ENCODE measurements at regions not wholly inside any gene's neighbourhood (a gene's known extent, or its start where the extent isn't known, plus 50 kb on each side); places are given as distances from the start of the nearest gene placed in this dataset.

- TF ChIP-seq, protein P1, sequence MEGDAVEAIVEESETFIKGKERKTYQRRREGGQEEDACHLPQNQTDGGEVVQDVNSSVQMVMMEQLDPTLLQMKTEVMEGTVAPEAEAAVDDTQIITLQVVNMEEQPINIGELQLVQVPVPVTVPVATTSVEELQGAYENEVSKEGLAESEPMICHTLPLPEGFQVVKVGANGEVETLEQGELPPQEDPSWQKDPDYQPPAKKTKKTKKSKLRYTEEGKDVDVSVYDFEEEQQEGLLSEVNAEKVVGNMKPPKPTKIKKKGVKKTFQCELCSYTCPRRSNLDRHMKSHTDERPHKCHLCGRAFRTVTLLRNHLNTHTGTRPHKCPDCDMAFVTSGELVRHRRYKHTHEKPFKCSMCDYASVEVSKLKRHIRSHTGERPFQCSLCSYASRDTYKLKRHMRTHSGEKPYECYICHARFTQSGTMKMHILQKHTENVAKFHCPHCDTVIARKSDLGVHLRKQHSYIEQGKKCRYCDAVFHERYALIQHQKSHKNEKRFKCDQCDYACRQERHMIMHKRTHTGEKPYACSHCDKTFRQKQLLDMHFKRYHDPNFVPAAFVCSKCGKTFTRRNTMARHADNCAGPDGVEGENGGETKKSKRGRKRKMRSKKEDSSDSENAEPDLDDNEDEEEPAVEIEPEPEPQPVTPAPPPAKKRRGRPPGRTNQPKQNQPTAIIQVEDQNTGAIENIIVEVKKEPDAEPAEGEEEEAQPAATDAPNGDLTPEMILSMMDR (IDR thresholded peaks at IDR 0.05; ENCODE audit: insufficient read depth in 1 of 2, low read depth in 1 of 2, low read length in 1 of 2, severe bottlenecking in 1 of 2, unreplicated experiment in 1 of 2), result no peak
- Histone ChIP-seq H3K9me3 (no peaks in the 10 kb centered on the region; the same call in 1 of the 2 replicates), H3K36me3 (ENCODE audit: control insufficient read depth, insufficient read depth, low read length) (no peaks in the 10 kb centered on the region), H3K4me3 (ENCODE audit: low read depth, low read length) (no peak overlapping the region), H3K4me1 (no peaks in the 10 kb centered on the region), H3K27me3 (replicated peaks; ENCODE audit: control insufficient read depth, insufficient read depth, low read length) (peaks cover 2% of the 10 kb centered on the region; the same call in 1 of the 2 replicates)
- ChIA-PET CTCF (no interaction called here), POLR2A (no interaction called here)
- DNase-seq, result peak in 1 of 2 experiments; percentile 38
- H3K36me3 Mint-ChIP-seq (ENCODE audit: insufficient read depth, unreplicated experiment), result no peaks in the 10 kb centered on the region
- no peaks in the 10 kb centered on the region for H3K4me1 Mint-ChIP-seq (ENCODE audit: low read depth, unreplicated experiment)
- BruUV-seq (replicated peaks), result no TSS peak
- H3K27ac Mint-ChIP-seq (ENCODE audit: unreplicated experiment), result no peak overlapping the region
- peaks cover 14% of the 10 kb centered on the region for H3K27me3 Mint-ChIP-seq (ENCODE audit: insufficient read depth, unreplicated experiment)
- H3K9me3 Mint-ChIP-seq (ENCODE audit: unreplicated experiment), result peaks cover 10% of the 10 kb centered on the region
- H3K4me3 Mint-ChIP-seq (ENCODE audit: unreplicated experiment), result no peak overlapping the region
- intact Hi-C loops (cut with micrococcal nuclease; ENCODE audit: unreplicated experiment), result no loop called here
Observed at GRCh38 chr20:58019027-58019849, 209.2 kb downstream of the ANKRD60 start.

- Mint-ChIP-seq H3K4me1 (ENCODE audit: low read depth, unreplicated experiment) (no peaks in the 10 kb centered on the region), H3K9me3 (ENCODE audit: unreplicated experiment) (peaks cover 10% of the 10 kb centered on the region), H3K36me3 (ENCODE audit: insufficient read depth, unreplicated experiment) (no peaks in the 10 kb centered on the region), H3K27me3 (ENCODE audit: insufficient read depth, unreplicated experiment) (peaks cover 14% of the 10 kb centered on the region), H3K4me3 (ENCODE audit: unreplicated experiment) (no peak overlapping the region), H3K27ac (ENCODE audit: unreplicated experiment) (no peak overlapping the region)
- H3K4me3 ChIP-seq (ENCODE audit: low read depth, low read length), result no peak overlapping the region
- H3K27me3 ChIP-seq (replicated peaks; ENCODE audit: control insufficient read depth, insufficient read depth, low read length), result peaks cover 2% of the 10 kb centered on the region; the same call in 1 of the 2 replicates
- ChIA-PET POLR2A (no interaction called here), CTCF (no interaction called here)
- peak in 1 of 2 experiments; percentile 32 for DNase-seq
- no peaks in the 10 kb centered on the region for H3K4me1 ChIP-seq
- H3K36me3 ChIP-seq (ENCODE audit: control insufficient read depth, insufficient read depth, low read length), result no peaks in the 10 kb centered on the region
- BruUV-seq (replicated peaks), result no TSS peak
- H3K9me3 ChIP-seq, result no peaks in the 10 kb centered on the region; the same call in 1 of the 2 replicates
- TF ChIP-seq, protein P1 (IDR thresholded peaks at IDR 0.05; ENCODE audit: insufficient read depth in 1 of 2, low read depth in 1 of 2, low read length in 1 of 2, severe bottlenecking in 1 of 2, unreplicated experiment in 1 of 2), result no peak
- intact Hi-C loops (cut with micrococcal nuclease; ENCODE audit: unreplicated experiment), result no loop called here
Observed at GRCh38 chr20:58018590-58018989, 209.9 kb downstream of the ANKRD60 start.

DNA sequence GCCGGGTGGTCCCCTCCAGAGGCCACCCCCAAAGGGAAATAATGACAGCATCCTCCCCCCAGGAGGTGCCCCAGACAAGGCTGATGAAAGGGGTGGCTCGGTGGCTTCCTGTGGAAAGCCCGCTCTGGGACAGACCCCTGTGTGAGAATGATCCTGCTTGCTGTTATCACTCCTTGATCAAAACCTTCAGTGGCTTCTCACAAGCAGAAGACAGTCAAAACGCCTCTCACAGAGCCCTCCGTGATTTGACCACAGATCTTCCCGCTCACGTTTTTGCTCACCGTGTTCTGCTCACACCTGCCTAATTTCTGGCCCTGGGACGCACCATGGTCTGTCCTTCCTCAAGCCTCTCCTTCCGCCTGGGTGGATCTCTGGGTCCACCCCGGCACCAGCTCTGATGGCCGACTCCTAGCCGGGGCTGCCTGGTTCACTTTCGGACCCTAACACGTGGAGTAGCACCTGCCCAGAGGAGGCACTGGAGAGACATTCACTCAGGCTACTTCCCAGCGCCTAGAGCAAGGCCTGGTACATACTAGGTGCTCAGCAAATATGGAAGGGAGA, 210.4 kb downstream of the ANKRD60 start:
- H3K4me1 Mint-ChIP-seq (ENCODE audit: low read depth, unreplicated experiment), result no peaks in the 10 kb centered on the region
- H3K36me3 ChIP-seq (ENCODE audit: control insufficient read depth, insufficient read depth, low read length), result no peaks in the 10 kb centered on the region
- no peaks in the 10 kb centered on the region for H3K36me3 Mint-ChIP-seq (ENCODE audit: insufficient read depth, unreplicated experiment)
- H3K9me3 ChIP-seq, result no peaks in the 10 kb centered on the region; the same call in 1 of the 2 replicates
- intact Hi-C loops (cut with micrococcal nuclease; ENCODE audit: unreplicated experiment), result no loop called here
- peaks cover 10% of the 10 kb centered on the region for H3K9me3 Mint-ChIP-seq (ENCODE audit: unreplicated experiment)
- peak in 1 of 2 experiments; percentile 39 for DNase-seq
- TF ChIP-seq, protein P1 (IDR thresholded peaks at IDR 0.05; ENCODE audit: insufficient read depth in 1 of 2, low read depth in 1 of 2, low read length in 1 of 2, severe bottlenecking in 1 of 2, unreplicated experiment in 1 of 2), result no peak
- no TSS peak for BruUV-seq (replicated peaks)
- H3K27me3 ChIP-seq (replicated peaks; ENCODE audit: control insufficient read depth, insufficient read depth, low read length), result peaks cover 2% of the 10 kb centered on the region; the same call in 1 of the 2 replicates
- H3K4me3 ChIP-seq (ENCODE audit: low read depth, low read length), result no peak overlapping the region
- ChIA-PET POLR2A (no interaction called here), CTCF (no interaction called here)
- no peak overlapping the region for H3K27ac Mint-ChIP-seq (ENCODE audit: unreplicated experiment)
- peaks cover 14% of the 10 kb centered on the region for H3K27me3 Mint-ChIP-seq (ENCODE audit: insufficient read depth, unreplicated experiment)
- no peaks in the 10 kb centered on the region for H3K4me1 ChIP-seq
- no peak overlapping the region for H3K4me3 Mint-ChIP-seq (ENCODE audit: unreplicated experiment)
